B cell (primary cell): ENCODE measurements at regions not wholly inside any gene's neighbourhood (a gene's known extent, or its start where the extent isn't known, plus 50 kb on each side); places are given as distances from the start of the nearest gene placed in this dataset.

Experiments used
- ATAC-seq: fragments of 200-7000 bp; cut with Tn5 transposase; one replicate; pipeline ENCODE4 v1.10.0; 2021; ENCODE audit warnings: low read depth, mild to moderate bottlenecking, moderate number of reproducible peaks, moderate library complexity
- CTCF ChIA-PET: fragments of 350-600 bp; sonication (Branson Sonifier 250); formaldehyde crosslinking; loops from one replicate; lab custom pipeline; 2021; ENCODE audit warnings: antibody characterized with exemption, inconsistent platforms; lab: Charles Lee
- POLR2A ChIA-PET: fragments of 350-600 bp; sonication (Branson Sonifier 250); formaldehyde crosslinking; loops from one replicate; lab custom pipeline; 2021; ENCODE audit warnings: antibody characterized with exemption; lab: Charles Lee
- DNase-seq: peaks from one replicate; pipeline ENCODE4 v3.0.0; 2013
- H2AFZ ChIP-seq: 2 replicates; pipeline ENCODE4 v1.6.1; 2012; ENCODE audit warnings: mild to moderate bottlenecking, low read depth, low read length; ENCODE audit not compliant: insufficient read depth, poor library complexity, severe bottlenecking
- H3K27ac ChIP-seq, 2 donors: 1 replicate in 1 of 2; 2 replicates in 1 of 2; pipeline ENCODE4 v1.5.1; 2012 to 2013; ENCODE audit warnings: low read length in 2 of 2, mild to moderate bottlenecking in 2 of 2, moderate library complexity in 1 of 2
- H3K27me3 ChIP-seq, 4 experiments: fragments of 200-600 bp in 1 of 4; sonication (generic) in 1 of 4; replicated peaks in 1 of 4; 1 replicate in 2 of 4; 2 replicates in 2 of 4; pipeline versions ENCODE4 v1.6.1 to v1.7.0; 2013 to 2016; ENCODE audit warnings: low read length in 3 of 4, mild to moderate bottlenecking in 2 of 4, mixed read lengths in 1 of 4, moderate library complexity in 1 of 4; ENCODE audit not compliant: insufficient read depth in 4 of 4, control insufficient read depth in 3 of 4; ENCODE audit errors: control extremely low read depth in 1 of 4
- H3K36me3 ChIP-seq, 2 experiments: replicated peaks in 1 of 2; 1 replicate in 1 of 2; 2 replicates in 1 of 2; pipeline versions ENCODE4 v1.6.1 to v1.7.1; 2013; ENCODE audit warnings: low read length in 1 of 2; ENCODE audit not compliant: insufficient read depth in 2 of 2, control insufficient read depth in 1 of 2; ENCODE audit errors: control extremely low read depth in 1 of 2, extremely low read depth in 1 of 2
- H3K4me1 ChIP-seq, 2 donors: fragments of 200-600 bp in 1 of 2; sonication (generic) in 1 of 2; 1 replicate in 1 of 2; 2 replicates in 1 of 2; pipeline versions ENCODE4 v1.5.1 to v1.6.1; 2013 to 2017; ENCODE audit warnings: low read length in 2 of 2; ENCODE audit not compliant: control insufficient read depth in 2 of 2, insufficient read depth in 2 of 2
- H3K4me2 ChIP-seq: replicated peaks from 2 replicates; pipeline ENCODE3; 2012; ENCODE audit warnings: mild to moderate bottlenecking, low read depth, low read length; ENCODE audit not compliant: poor library complexity, severe bottlenecking
- H3K4me3 ChIP-seq, 5 experiments: fragments of 200-600 bp in 1 of 5; sonication (generic) in 1 of 5; 1 replicate in 3 of 5; 2 replicates in 2 of 5; pipeline versions ENCODE4 v1.5.1 to v1.7.0; 2011 to 2016; ENCODE audit warnings: low read length in 4 of 5, mild to moderate bottlenecking in 4 of 5, low read depth in 2 of 5, control low read depth in 1 of 5, moderate library complexity in 1 of 5; ENCODE audit not compliant: insufficient read depth in 1 of 5; ENCODE audit errors: control extremely low read depth in 1 of 5, extremely low read depth in 1 of 5
- H3K79me2 ChIP-seq: fragments of 200-600 bp; sonication (generic); one replicate; pipeline ENCODE4 v1.6.0; 2016; ENCODE audit warnings: low read length; ENCODE audit not compliant: control insufficient read depth, insufficient read depth
- H3K9ac ChIP-seq: fragments of 200-600 bp; sonication (generic); 2 replicates; pipeline ENCODE4 v1.6.1; 2017; ENCODE audit warnings: mild to moderate bottlenecking, low read length, moderate library complexity
- H3K9me3 ChIP-seq, 3 donors: one replicate each; pipeline versions ENCODE4 v1.6.1 to v1.7.1; 2013; ENCODE audit warnings: low read length in 2 of 3; ENCODE audit not compliant: control insufficient read depth in 2 of 3, insufficient read depth in 1 of 3; ENCODE audit errors: control extremely low read depth in 1 of 3
- H4K20me1 ChIP-seq: 2 replicates; pipeline ENCODE4 v1.6.0; 2012; ENCODE audit warnings: mild to moderate bottlenecking, low read length; ENCODE audit not compliant: insufficient read depth, control insufficient read depth, poor library complexity, severe bottlenecking
- H3K27ac Mint-ChIP-seq: one replicate; pipeline ENCODE4 v1.8.0; 2021; ENCODE audit warnings: mixed read lengths
- H3K27me3 Mint-ChIP-seq: one replicate; pipeline ENCODE4 v1.8.0; 2021; ENCODE audit warnings: mixed read lengths
- H3K4me1 Mint-ChIP-seq: one replicate; pipeline ENCODE4 v1.8.0; 2021; ENCODE audit warnings: mixed read lengths
- H3K4me3 Mint-ChIP-seq: one replicate; pipeline ENCODE4 v1.8.0; 2021; ENCODE audit warnings: mixed read lengths
- H3K9me3 Mint-ChIP-seq: one replicate; pipeline ENCODE4 v1.8.0; 2022; ENCODE audit warnings: mixed read lengths; ENCODE audit not compliant: insufficient read depth
- CTCF ChIP-seq: fragments of 200-600 bp; IDR thresholded peaks from one replicate; pipeline ENCODE4 v1.8.0; 2022; ENCODE audit warnings: antibody characterized with exemption, mild to moderate bottlenecking
- EZH2 ChIP-seq: IDR thresholded peaks from 2 replicates; pipeline ENCODE4 v1.6.1; 2012; ENCODE audit warnings: borderline replicate concordance, low read depth, mild to moderate bottlenecking, moderate library complexity, low read length; ENCODE audit not compliant: insufficient read depth, poor library complexity, severe bottlenecking
- WGBS: methylation state at CpG from one replicate; pipeline ENCODE4 v1.1.5; 2013; ENCODE audit warnings: missing lambda C conversion rate; ENCODE audit not compliant: insufficient coverage; 5-methylcytosine and 5-hydroxymethylcytosine counted together
- intact Hi-C: fragments of 100-400 bp; cut with micrococcal nuclease; formaldehyde crosslinking; loops from one replicate; pipeline ENCODE4 v1.10.0; 2022

GRCh38 chr7:1291845-1292765 is 59.4 kb downstream of the UNCX start:
- Histone ChIP-seq H3K4me3 (no peak overlapping the region), H2AFZ (no peak overlapping the region), H3K9ac (no peak overlapping the region), H3K79me2 (no peaks in the 10 kb centered on the region), H3K4me1 (peaks cover 6 to 11% of the 10 kb centered on the region in 2 donors), H4K20me1 (no peaks in the 10 kb centered on the region), H3K36me3 (no peaks in the 10 kb centered on the region), H3K27me3 (peaks cover 0 to 38% (median 6%) of the 10 kb centered on the region in 4 experiments), H3K9me3 (peaks cover 0 to 11% (median 0%) of the 10 kb centered on the region in 3 donors), H3K27ac (no peak overlapping the region), H3K4me2 (no peak overlapping the region)
- Mint-ChIP-seq H3K4me1 (peaks cover 10% of the 10 kb centered on the region), H3K27ac (no peak overlapping the region), H3K27me3 (peaks cover 22% of the 10 kb centered on the region), H3K4me3 (peak overlapping the region; percentile 54), H3K9me3 (no peaks in the 10 kb centered on the region)
- TF ChIP-seq CTCF = no peak
- no peak for TF ChIP-seq EZH2
- ATAC-seq = no peak
- ChIA-PET CTCF (no interaction called here), POLR2A (no interaction called here)
- DNase-seq = no peak
- whole genome bisulfite sequencing = 78% methylated on average over 15 of the region's 25 CpGs
- intact Hi-C loops = no loop called here
